Stimulated activated naive CD8-positive, alpha-beta T cell treated with anti-CD3 and anti-CD28 coated beads, Interleukin-15, Interleukin-2, amounts not matched to agents 100 ng/mL and 50 ng/mL, for 24 hours (primary cell): ENCODE measurements at regions not wholly inside any gene's neighbourhood (a gene's known extent, or its start where the extent isn't known, plus 50 kb on each side); places are given as distances from the start of the nearest gene placed in this dataset.

Experiments
- H3K27ac Mint-ChIP-seq: one replicate; pipeline ENCODE4 v1.8.0; 2021; ENCODE audit warnings: mild to moderate bottlenecking, mixed read lengths
- H3K27me3 Mint-ChIP-seq: one replicate; pipeline ENCODE4 v1.8.0; 2021; ENCODE audit warnings: mixed read lengths
- H3K36me3 Mint-ChIP-seq: one replicate; pipeline ENCODE4 v1.8.0; 2021; ENCODE audit warnings: low read depth, mixed read lengths
- H3K4me1 Mint-ChIP-seq: one replicate; pipeline ENCODE4 v1.8.0; 2021; ENCODE audit warnings: low read depth, mixed read lengths
- H3K4me3 Mint-ChIP-seq: one replicate; pipeline ENCODE4 v1.8.0; 2021; ENCODE audit warnings: mild to moderate bottlenecking, mixed read lengths
- H3K9me3 Mint-ChIP-seq: one replicate; pipeline ENCODE4 v1.8.0; 2021; ENCODE audit warnings: mixed read lengths

GRCh38 chr7:45978731-45979211 lies 57.7 kb upstream of the IGFBP3 start:
- Mint-ChIP-seq H3K36me3 (no peaks in the 10 kb centered on the region), H3K9me3 (no peaks in the 10 kb centered on the region), H3K4me3 (no peak overlapping the region), H3K27ac (no peak overlapping the region), H3K4me1 (peaks cover 11% of the 10 kb centered on the region), H3K27me3 (no peaks in the 10 kb centered on the region)

GRCh38 chr7:45978010-45978681 lies 57.1 kb upstream of the IGFBP3 start:
- H3K27ac Mint-ChIP-seq = no peak overlapping the region
- no peaks in the 10 kb centered on the region for H3K27me3 Mint-ChIP-seq
- peaks cover 11% of the 10 kb centered on the region for H3K4me1 Mint-ChIP-seq
- no peaks in the 10 kb centered on the region for H3K9me3 Mint-ChIP-seq
- no peaks in the 10 kb centered on the region for H3K36me3 Mint-ChIP-seq
- H3K4me3 Mint-ChIP-seq = no peak overlapping the region

- no peak overlapping the region for H3K4me3 Mint-ChIP-seq
- H3K36me3 Mint-ChIP-seq = no peaks in the 10 kb centered on the region
- H3K9me3 Mint-ChIP-seq = no peaks in the 10 kb centered on the region
- peaks cover 11% of the 10 kb centered on the region for H3K4me1 Mint-ChIP-seq
- H3K27me3 Mint-ChIP-seq = no peaks in the 10 kb centered on the region
- no peak overlapping the region for H3K27ac Mint-ChIP-seq
Observed at GRCh38 chr7:45977256-45977780, 56.2 kb upstream of the IGFBP3 start.

- Mint-ChIP-seq H3K9me3 (no peaks in the 10 kb centered on the region), H3K4me1 (peaks cover 11% of the 10 kb centered on the region), H3K4me3 (no peak overlapping the region), H3K27ac (no peak overlapping the region), H3K27me3 (no peaks in the 10 kb centered on the region), H3K36me3 (no peaks in the 10 kb centered on the region)
Observed at GRCh38 chr7:45976485-45976856, 55.4 kb upstream of the IGFBP3 start.

GRCh38 chr7:45975847-45976484 lies 54.9 kb upstream of the IGFBP3 start:
- peaks cover 11% of the 10 kb centered on the region for H3K4me1 Mint-ChIP-seq
- H3K9me3 Mint-ChIP-seq = no peaks in the 10 kb centered on the region
- no peaks in the 10 kb centered on the region for H3K27me3 Mint-ChIP-seq
- no peak overlapping the region for H3K27ac Mint-ChIP-seq
- no peaks in the 10 kb centered on the region for H3K36me3 Mint-ChIP-seq
- H3K4me3 Mint-ChIP-seq = no peak overlapping the region

GRCh38 chr7:45975367-45975766 lies 54.3 kb upstream of the IGFBP3 start:
- Mint-ChIP-seq H3K27ac (no peak overlapping the region), H3K36me3 (no peaks in the 10 kb centered on the region), H3K9me3 (no peaks in the 10 kb centered on the region), H3K4me1 (peaks cover 11% of the 10 kb centered on the region), H3K27me3 (no peaks in the 10 kb centered on the region), H3K4me3 (no peak overlapping the region)

- no peaks in the 10 kb centered on the region for H3K9me3 Mint-ChIP-seq
- no peak overlapping the region for H3K27ac Mint-ChIP-seq
- H3K36me3 Mint-ChIP-seq = no peaks in the 10 kb centered on the region
- H3K4me3 Mint-ChIP-seq = no peak overlapping the region
- H3K27me3 Mint-ChIP-seq = no peaks in the 10 kb centered on the region
- H3K4me1 Mint-ChIP-seq = peaks cover 11% of the 10 kb centered on the region
Observed at GRCh38 chr7:45974540-45975360, 53.7 kb upstream of the IGFBP3 start.

- H3K4me1 Mint-ChIP-seq = peaks cover 11% of the 10 kb centered on the region
- no peak overlapping the region for H3K27ac Mint-ChIP-seq
- H3K27me3 Mint-ChIP-seq = no peaks in the 10 kb centered on the region
- no peak overlapping the region for H3K4me3 Mint-ChIP-seq
- no peaks in the 10 kb centered on the region for H3K36me3 Mint-ChIP-seq
- H3K9me3 Mint-ChIP-seq = no peaks in the 10 kb centered on the region
Observed at GRCh38 chr7:45973725-45974532, 52.9 kb upstream of the IGFBP3 start.

GRCh38 chr7:45972629-45973312 lies 51.7 kb upstream of the IGFBP3 start:
- no peak overlapping the region for H3K27ac Mint-ChIP-seq

GRCh38 chr7:45971661-45972175 lies 50.6 kb upstream of the IGFBP3 start:
- H3K4me3 Mint-ChIP-seq = no peak overlapping the region

More at GRCh38 chr7:45972629-45973312, 51.7 kb upstream of the IGFBP3 start:
- Mint-ChIP-seq H3K4me3 (no peak overlapping the region), H3K27me3 (no peaks in the 10 kb centered on the region), H3K4me1 (peaks cover 3% of the 10 kb centered on the region), H3K36me3 (no peaks in the 10 kb centered on the region), H3K9me3 (no peaks in the 10 kb centered on the region)

GRCh38 chr7:45971171-45971570 lies 50.1 kb upstream of the IGFBP3 start:
- H3K27me3 Mint-ChIP-seq = no peaks in the 10 kb centered on the region
- H3K9me3 Mint-ChIP-seq = no peaks in the 10 kb centered on the region
- H3K27ac Mint-ChIP-seq = no peak overlapping the region
- no peaks in the 10 kb centered on the region for H3K4me1 Mint-ChIP-seq
- H3K4me3 Mint-ChIP-seq = no peak overlapping the region
- no peaks in the 10 kb centered on the region for H3K36me3 Mint-ChIP-seq

More at GRCh38 chr7:45971661-45972175, 50.6 kb upstream of the IGFBP3 start:
- Mint-ChIP-seq H3K4me1 (no peaks in the 10 kb centered on the region), H3K27ac (no peak overlapping the region), H3K9me3 (no peaks in the 10 kb centered on the region), H3K36me3 (no peaks in the 10 kb centered on the region), H3K27me3 (no peaks in the 10 kb centered on the region)
